Esophagus muscularis mucosa (tissue), 4 donors: ENCODE measurements at regions not wholly inside any gene's neighbourhood (a gene's known extent, or its start where the extent isn't known, plus 50 kb on each side); places are given as distances from the start of the nearest gene placed in this dataset.

Experiments
- DNase-seq: peaks from one replicate; pipeline ENCODE4 v3.0.0-alpha.2; 2017; ENCODE audit errors: extremely low spot score
- H3K27ac ChIP-seq, 4 donors: fragments of 200-600 bp; sonication (generic); replicated peaks in 1 of 4; 1 replicate in 3 of 4; 2 replicates in 1 of 4; pipeline ENCODE4 v1.5.1; 2016 to 2019; ENCODE audit warnings: mild to moderate bottlenecking in 1 of 4
- H3K27me3 ChIP-seq, 4 donors: fragments of 200-600 bp; sonication (generic); one replicate each; pipeline versions ENCODE4 v1.5.1 to v1.6.0; 2016 to 2019
- H3K36me3 ChIP-seq, 4 donors: fragments of 200-600 bp; sonication (generic); one replicate each; pipeline ENCODE4 v1.5.1; 2016 to 2019
- H3K4me1 ChIP-seq, 4 donors: fragments of 200-600 bp; sonication (generic); one replicate each; pipeline ENCODE4 v1.5.1; 2016 to 2019
- H3K4me3 ChIP-seq, 4 donors: fragments of 200-600 bp; sonication (generic); 1 replicate in 2 of 4; 2 replicates in 2 of 4; pipeline ENCODE4 v1.5.1; 2016 to 2019; ENCODE audit warnings: mild to moderate bottlenecking in 4 of 4, moderate library complexity in 1 of 4
- H3K9me3 ChIP-seq, 4 donors: fragments of 200-600 bp; sonication (generic); 1 replicate in 3 of 4; 2 replicates in 1 of 4; pipeline ENCODE4 v1.5.1; 2016 to 2019
- CTCF ChIP-seq, 3 experiments: fragments of 200-600 bp in 2 of 3; fragments of 450-650 bp in 1 of 3; sonication (generic) in 2 of 3; IDR thresholded peaks; one replicate each; pipeline ENCODE4 v1.5.1; 2017 to 2019; ENCODE audit warnings: antibody characterized with exemption in 3 of 3, mild to moderate bottlenecking in 2 of 3, moderate library complexity in 1 of 3
- EP300 ChIP-seq: sonication (generic); formaldehyde crosslinking; IDR thresholded peaks from one replicate; pipeline ENCODE4 v1.6.1; 2017; ENCODE audit warnings: antibody characterized with exemption
- POLR2A ChIP-seq: fragments of 450-650 bp; IDR thresholded peaks from one replicate; pipeline ENCODE4 v1.6.1; 2017; ENCODE audit warnings: antibody characterized with exemption, moderate library complexity, mild to moderate bottlenecking, low read depth
- POLR2AphosphoS5 ChIP-seq, 2 donors: sonication (generic); formaldehyde crosslinking; IDR thresholded peaks; one replicate each; pipeline ENCODE4 v1.6.1; 2017; ENCODE audit warnings: antibody characterized with exemption in 2 of 2
- WGBS: methylation state at CpG from one replicate; pipeline ENCODE4 v1.1.5; 2018; 5-methylcytosine and 5-hydroxymethylcytosine counted together
- intact Hi-C: fragments of 100-400 bp; cut with DNase I; formaldehyde crosslinking; loops from one replicate; pipeline ENCODE4 v1.15.1; 2023

GRCh38 chr7:46940178-46940577, 641.7 kb downstream of the TNS3 start:
- no peak for DNase-seq
- H3K4me3 ChIP-seq, result no peak overlapping the region
- intact Hi-C loops, result no loop called here
- H3K9me3 ChIP-seq, result no peaks in the 10 kb centered on the region
- no peaks in the 10 kb centered on the region for H3K27me3 ChIP-seq
- TF ChIP-seq POLR2A, result no peak
- no peak for TF ChIP-seq CTCF (IDR thresholded peaks at IDR 0.05)
- H3K4me1 ChIP-seq, result no peaks in the 10 kb centered on the region
- no peak overlapping the region for H3K27ac ChIP-seq
- no peaks in the 10 kb centered on the region for H3K36me3 ChIP-seq
- WGBS, result 95% methylated on average over 4 of the region's 5 CpGs

- H3K4me3 ChIP-seq, result no peak overlapping the region
- no peaks in the 10 kb centered on the region for H3K27me3 ChIP-seq
- TF ChIP-seq POLR2A (no peak), CTCF (IDR thresholded peaks at IDR 0.05) (no peak), EP300 (no peak), POLR2AphosphoS5 (IDR thresholded peaks at IDR 0.05) (no peak)
- no peak for DNase-seq
- no peaks in the 10 kb centered on the region for H3K4me1 ChIP-seq
- no peak overlapping the region for H3K27ac ChIP-seq
- WGBS, result 75% methylated on average over 6 of the region's 8 CpGs
- no peaks in the 10 kb centered on the region for H3K9me3 ChIP-seq
- H3K36me3 ChIP-seq, result no peaks in the 10 kb centered on the region
- intact Hi-C loops, result no loop called here
Observed at GRCh38 chr7:46939558-46939957, 642.4 kb downstream of the TNS3 start.

- WGBS, result 100% methylated on average over 2 of the region's 2 CpGs
- Histone ChIP-seq H3K27me3 (no peaks in the 10 kb centered on the region), H3K36me3 (no peaks in the 10 kb centered on the region), H3K4me1 (peaks cover 0 to 4% (median 0%) of the 10 kb centered on the region in 4 donors), H3K4me3 (no peak overlapping the region), H3K9me3 (no peaks in the 10 kb centered on the region), H3K27ac (no peak overlapping the region)
- no peak for TF ChIP-seq POLR2A
- no peak for TF ChIP-seq CTCF (IDR thresholded peaks at IDR 0.05)
- TF ChIP-seq EP300, result no peak
- no peak for TF ChIP-seq POLR2AphosphoS5 (IDR thresholded peaks at IDR 0.05)
- intact Hi-C loops, result no loop called here
- no peak for DNase-seq
Observed at GRCh38 chr7:46939089-46939488, 642.8 kb downstream of the TNS3 start.

GRCh38 chr7:46937826-46938225, 644.1 kb downstream of the TNS3 start:
- 86% methylated on average over 3 of the region's 3 CpGs for WGBS
- Histone ChIP-seq H3K4me3 (no peak overlapping the region), H3K9me3 (no peaks in the 10 kb centered on the region), H3K36me3 (no peaks in the 10 kb centered on the region), H3K4me1 (peaks cover 0 to 12% (median 4%) of the 10 kb centered on the region in 4 donors), H3K27ac (no peak overlapping the region), H3K27me3 (no peaks in the 10 kb centered on the region)
- no peak for TF ChIP-seq POLR2AphosphoS5 (IDR thresholded peaks at IDR 0.05)
- no peak for TF ChIP-seq CTCF (IDR thresholded peaks at IDR 0.05)
- TF ChIP-seq EP300, result no peak
- no peak for TF ChIP-seq POLR2A
- intact Hi-C loops, result no loop called here
- no peak for DNase-seq

GRCh38 chr7:46934198-46934825, 647.6 kb downstream of the TNS3 start:
- intact Hi-C loops, result no loop called here
- no peak overlapping the region for H3K27ac ChIP-seq
- WGBS, result 73% methylated on average over 3 of the region's 3 CpGs

More at GRCh38 chr7:46934198-46934825, 647.6 kb downstream of the TNS3 start:
- no peak for DNase-seq
- TF ChIP-seq POLR2A (no peak), CTCF (IDR thresholded peaks at IDR 0.05) (no peak), POLR2AphosphoS5 (IDR thresholded peaks at IDR 0.05) (no peak), EP300 (no peak)
- no peaks in the 10 kb centered on the region for H3K27me3 ChIP-seq
- H3K9me3 ChIP-seq, result no peaks in the 10 kb centered on the region
- peaks cover 0 to 12% (median 6%) of the 10 kb centered on the region in 4 donors for H3K4me1 ChIP-seq
- no peaks in the 10 kb centered on the region for H3K36me3 ChIP-seq
- H3K4me3 ChIP-seq, result no peak overlapping the region
